Liver (tissue), 8 donors: ENCODE measurements at regions not wholly inside any gene's neighbourhood (a gene's known extent, or its start where the extent isn't known, plus 50 kb on each side); places are given as distances from the start of the nearest gene placed in this dataset.

Source experiments
- DNase-seq: peaks from one replicate; pipeline ENCODE4 v3.0.0-alpha.2; 2017; ENCODE audit warnings: low spot score
- H3K27ac ChIP-seq, 2 donors: one replicate each; pipeline ENCODE4 v1.7.0; 2013; ENCODE audit warnings: inconsistent platforms in 2 of 2, low read length in 2 of 2, control low read depth in 1 of 2, low read depth in 1 of 2, mild to moderate bottlenecking in 1 of 2
- H3K27me3 ChIP-seq, 4 donors: one replicate each; pipeline versions ENCODE4 v1.6.1 to v1.7.0; 2013; ENCODE audit warnings: low read length in 3 of 4, inconsistent platforms in 1 of 4, mild to moderate bottlenecking in 1 of 4, moderate library complexity in 1 of 4; ENCODE audit not compliant: control insufficient read depth in 4 of 4, insufficient read depth in 4 of 4
- H3K36me3 ChIP-seq, 4 donors: one replicate each; pipeline versions ENCODE4 v1.6.1 to v1.7.0; 2013; ENCODE audit warnings: low read length in 3 of 4, mild to moderate bottlenecking in 3 of 4, low read depth in 1 of 4, moderate library complexity in 1 of 4; ENCODE audit not compliant: control insufficient read depth in 4 of 4, insufficient read depth in 3 of 4
- H3K4me1 ChIP-seq, 4 donors: one replicate each; pipeline versions ENCODE4 v1.6.1 to v1.7.0; 2013; ENCODE audit warnings: low read length in 3 of 4, mild to moderate bottlenecking in 3 of 4, moderate library complexity in 1 of 4; ENCODE audit not compliant: control insufficient read depth in 4 of 4, insufficient read depth in 4 of 4
- H3K4me3 ChIP-seq, 3 donors: one replicate each; pipeline versions ENCODE4 v1.6.1 to v1.7.0; 2013; ENCODE audit warnings: low read length in 3 of 3, control low read depth in 1 of 3, low read depth in 1 of 3, mild to moderate bottlenecking in 1 of 3
- H3K9ac ChIP-seq, 2 donors: one replicate each; pipeline ENCODE4 v1.7.0; 2013; ENCODE audit warnings: low read length in 2 of 2, mild to moderate bottlenecking in 2 of 2, moderate library complexity in 2 of 2, control low read depth in 1 of 2, low read depth in 1 of 2
- H3K9me3 ChIP-seq, 4 donors: one replicate each; pipeline versions ENCODE4 v1.6.1 to v1.7.0; 2013; ENCODE audit warnings: low read length in 3 of 4; ENCODE audit not compliant: control insufficient read depth in 4 of 4
- EGR1 ChIP-seq, 2 donors: IDR thresholded peaks; 2 replicates each; pipeline ENCODE4 v1.6.1; 2016 to 2018; ENCODE audit warnings: antibody characterized with exemption in 2 of 2, low read depth in 2 of 2
- FOXA1 ChIP-seq: IDR thresholded peaks from 2 replicates; pipeline ENCODE4 v1.6.1; 2016; ENCODE audit warnings: antibody characterized with exemption
- FOXA2 ChIP-seq: IDR thresholded peaks from 2 replicates; pipeline ENCODE4 v1.6.1; 2016; ENCODE audit warnings: antibody characterized with exemption
- GABPA ChIP-seq, 2 donors: IDR thresholded peaks in 1 of 2; conservative IDR thresholded peaks in 1 of 2; 2 replicates each; pipeline ENCODE4 v1.6.1; 2016; ENCODE audit warnings: antibody characterized with exemption in 2 of 2, mild to moderate bottlenecking in 1 of 2, moderate library complexity in 1 of 2
- HNF4A ChIP-seq, 2 donors: conservative IDR thresholded peaks; 2 replicates each; pipeline ENCODE4 v1.6.1; 2016; ENCODE audit warnings: antibody characterized with exemption in 2 of 2, mild to moderate bottlenecking in 2 of 2
- HNF4G ChIP-seq: IDR thresholded peaks from 2 replicates; pipeline ENCODE4 v1.6.1; 2016; ENCODE audit warnings: antibody characterized with exemption
- JUND ChIP-seq, 2 donors: IDR thresholded peaks; 2 replicates each; pipeline ENCODE4 v1.6.1; 2016; ENCODE audit warnings: antibody characterized with exemption in 2 of 2
- NR2F2 ChIP-seq: IDR thresholded peaks from 2 replicates; pipeline ENCODE4 v1.6.1; 2016; ENCODE audit warnings: antibody characterized with exemption
- RAD21 ChIP-seq, 2 donors: IDR thresholded peaks; 2 replicates each; pipeline ENCODE4 v1.6.1; 2016; ENCODE audit warnings: antibody characterized with exemption in 2 of 2, mild to moderate bottlenecking in 2 of 2
- RXRA ChIP-seq, 2 donors: IDR thresholded peaks; 2 replicates each; pipeline ENCODE4 v1.6.1; 2017 to 2018; ENCODE audit warnings: antibody characterized with exemption in 2 of 2, mild to moderate bottlenecking in 1 of 2
- SP1 ChIP-seq: IDR thresholded peaks from 2 replicates; pipeline ENCODE4 v1.6.1; 2018; ENCODE audit warnings: antibody characterized with exemption, mild to moderate bottlenecking
- TAF1 ChIP-seq: conservative IDR thresholded peaks from 2 replicates; pipeline ENCODE4 v1.6.1; 2016; ENCODE audit warnings: antibody characterized with exemption, mild to moderate bottlenecking
- YY1 ChIP-seq: IDR thresholded peaks from 2 replicates; pipeline ENCODE4 v1.6.1; 2016; ENCODE audit warnings: antibody characterized with exemption, mild to moderate bottlenecking
- WGBS: extraction: QIAGEN DNeasy Blood & Tissue Kit; methylation state at CpG from one replicate; pipeline ENCODE4 v1.1.7; 2013; 5-methylcytosine and 5-hydroxymethylcytosine counted together
- TF ChIP-seq, protein P1 (sequence below): IDR thresholded peaks from 2 replicates; pipeline ENCODE4 v1.6.1; 2016; ENCODE audit warnings: antibody characterized with exemption
- TF ChIP-seq, protein P2 (sequence below): IDR thresholded peaks from 2 replicates; pipeline ENCODE4 v1.6.1; 2016; ENCODE audit warnings: antibody characterized with exemption
- TF ChIP-seq, protein P3 (sequence below): fragments of 150-350 bp; IDR thresholded peaks from 2 replicates; pipeline ENCODE4 v1.5.1; 2017; ENCODE audit warnings: improper control_type of control experiment, low read depth, low read length; ENCODE audit not compliant: missing input control
- TF ChIP-seq, protein P4 (sequence below): IDR thresholded peaks from 2 replicates; pipeline ENCODE4 v1.6.1; 2016; ENCODE audit warnings: antibody characterized with exemption
- TF ChIP-seq, protein P5 (sequence below): IDR thresholded peaks from 2 replicates; pipeline ENCODE4 v1.6.1; 2016; ENCODE audit warnings: antibody characterized with exemption, mild to moderate bottlenecking
- donor health status: healthy.
- donor health status: healthy.
- donor health status: healthy.
- donor health status: healthy.
- donor health status: healthy.

DNA sequence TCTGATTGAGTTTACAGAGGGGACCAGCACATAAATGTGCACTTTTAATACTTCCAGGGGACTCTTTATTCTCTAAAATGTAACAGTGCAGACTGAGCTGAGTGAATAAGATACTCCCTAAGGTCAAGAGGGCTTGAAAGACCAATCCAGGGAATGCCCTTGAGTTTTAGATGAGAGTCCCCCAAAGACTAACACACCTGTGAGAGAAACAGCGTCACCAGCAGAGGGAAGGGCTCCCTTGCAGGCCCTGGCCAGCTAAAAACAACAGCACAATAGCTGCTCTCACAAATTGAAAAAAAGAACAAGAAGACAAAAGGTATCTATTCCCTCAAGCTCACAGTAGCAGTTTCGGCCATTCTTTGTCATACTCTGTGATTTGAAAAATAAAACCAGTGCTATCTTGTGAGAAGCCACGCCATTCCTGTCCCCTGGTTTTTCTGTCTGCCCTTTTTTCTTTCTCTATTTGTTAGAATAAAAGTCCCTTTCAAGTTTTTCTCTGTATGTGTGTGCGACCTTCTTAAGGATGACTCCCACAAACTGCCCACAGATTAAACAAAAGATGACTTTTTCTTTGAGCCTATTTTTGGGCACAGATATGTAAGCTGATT is 230.4 kb upstream of the BMPER start:
- H3K4me1 ChIP-seq, result peaks cover 1 to 7% (median 5%) of the 10 kb centered on the region in 4 donors
- TF ChIP-seq HNF4G (no peak), EGR1 (IDR thresholded peaks at IDR 0.05; ENCODE audit: low read depth in 2 of 2) (no peak), NR2F2 (no peak), FOXA1 (no peak), TAF1 (no peak), FOXA2 (no peak), RXRA (IDR thresholded peaks at IDR 0.05) (no peak)
- TF ChIP-seq, protein P1, sequence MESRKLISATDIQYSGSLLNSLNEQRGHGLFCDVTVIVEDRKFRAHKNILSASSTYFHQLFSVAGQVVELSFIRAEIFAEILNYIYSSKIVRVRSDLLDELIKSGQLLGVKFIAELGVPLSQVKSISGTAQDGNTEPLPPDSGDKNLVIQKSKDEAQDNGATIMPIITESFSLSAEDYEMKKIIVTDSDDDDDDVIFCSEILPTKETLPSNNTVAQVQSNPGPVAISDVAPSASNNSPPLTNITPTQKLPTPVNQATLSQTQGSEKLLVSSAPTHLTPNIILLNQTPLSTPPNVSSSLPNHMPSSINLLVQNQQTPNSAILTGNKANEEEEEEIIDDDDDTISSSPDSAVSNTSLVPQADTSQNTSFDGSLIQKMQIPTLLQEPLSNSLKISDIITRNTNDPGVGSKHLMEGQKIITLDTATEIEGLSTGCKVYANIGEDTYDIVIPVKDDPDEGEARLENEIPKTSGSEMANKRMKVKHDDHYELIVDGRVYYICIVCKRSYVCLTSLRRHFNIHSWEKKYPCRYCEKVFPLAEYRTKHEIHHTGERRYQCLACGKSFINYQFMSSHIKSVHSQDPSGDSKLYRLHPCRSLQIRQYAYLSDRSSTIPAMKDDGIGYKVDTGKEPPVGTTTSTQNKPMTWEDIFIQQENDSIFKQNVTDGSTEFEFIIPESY, result no peak
- TF ChIP-seq, protein P2, sequence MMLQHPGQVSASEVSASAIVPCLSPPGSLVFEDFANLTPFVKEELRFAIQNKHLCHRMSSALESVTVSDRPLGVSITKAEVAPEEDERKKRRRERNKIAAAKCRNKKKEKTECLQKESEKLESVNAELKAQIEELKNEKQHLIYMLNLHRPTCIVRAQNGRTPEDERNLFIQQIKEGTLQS, result no peak
- H3K27me3 ChIP-seq, result no peaks in the 10 kb centered on the region
- no peak overlapping the region for H3K4me3 ChIP-seq
- 95% methylated on average over 4 of the region's 4 CpGs for WGBS
- no peak overlapping the region for H3K9ac ChIP-seq
- DNase-seq, result no peak
- H3K36me3 ChIP-seq, result no peaks in the 10 kb centered on the region
- H3K27ac ChIP-seq, result no peak overlapping the region
- no peaks in the 10 kb centered on the region for H3K9me3 ChIP-seq

DNA sequence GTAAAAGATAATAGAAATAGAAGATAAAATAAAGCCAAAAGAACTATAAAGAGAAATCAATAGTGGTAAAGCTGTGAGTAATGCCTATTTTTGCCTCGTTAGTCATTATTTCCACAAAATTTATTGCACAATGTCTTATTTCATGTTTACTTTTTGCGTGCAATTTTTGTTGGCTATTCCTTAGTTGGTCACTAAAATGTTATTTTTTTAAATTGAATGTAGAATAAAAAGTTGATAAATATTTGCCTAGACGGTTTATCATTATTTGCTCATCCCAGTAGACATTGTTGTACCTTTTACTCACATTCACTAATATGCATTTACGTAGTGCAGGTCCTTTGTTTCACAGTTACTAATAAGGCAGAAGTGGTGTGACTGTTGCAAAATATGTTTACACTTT is 227.8 kb upstream of the BMPER start:
- 49% methylated on average over 4 of the region's 4 CpGs for WGBS
- Histone ChIP-seq H3K27me3 (no peaks in the 10 kb centered on the region), H3K9me3 (no peaks in the 10 kb centered on the region), H3K27ac (peak overlapping the region; percentile 19 to 44), H3K4me1 (peaks cover 1 to 7% (median 7%) of the 10 kb centered on the region in 4 donors), H3K36me3 (no peaks in the 10 kb centered on the region), H3K4me3 (no peak overlapping the region), H3K9ac (no peak overlapping the region)
- DNase-seq, result no peak
- TF ChIP-seq HNF4A (conservative IDR thresholded peaks at IDR 0.05) (peak in 1 of 2 donors; percentile 28), RAD21 (IDR thresholded peaks at IDR 0.05) (no peak), JUND (IDR thresholded peaks at IDR 0.05) (peak; percentile 98 to 99), HNF4G (no peak), NR2F2 (no peak), EGR1 (IDR thresholded peaks at IDR 0.05; ENCODE audit: low read depth in 2 of 2) (peak in 1 of 2 donors; percentile 72), YY1 (no peak), FOXA2 (peak; percentile 88), RXRA (IDR thresholded peaks at IDR 0.05) (peak in 1 of 2 donors; percentile 41), FOXA1 (peak; percentile 57), SP1 (no peak), TAF1 (no peak), GABPA (IDR thresholded peaks at IDR 0.05 in 1 of 2, conservative IDR thresholded peaks at IDR 0.05 in 1 of 2) (no peak)
- TF ChIP-seq, protein P3, sequence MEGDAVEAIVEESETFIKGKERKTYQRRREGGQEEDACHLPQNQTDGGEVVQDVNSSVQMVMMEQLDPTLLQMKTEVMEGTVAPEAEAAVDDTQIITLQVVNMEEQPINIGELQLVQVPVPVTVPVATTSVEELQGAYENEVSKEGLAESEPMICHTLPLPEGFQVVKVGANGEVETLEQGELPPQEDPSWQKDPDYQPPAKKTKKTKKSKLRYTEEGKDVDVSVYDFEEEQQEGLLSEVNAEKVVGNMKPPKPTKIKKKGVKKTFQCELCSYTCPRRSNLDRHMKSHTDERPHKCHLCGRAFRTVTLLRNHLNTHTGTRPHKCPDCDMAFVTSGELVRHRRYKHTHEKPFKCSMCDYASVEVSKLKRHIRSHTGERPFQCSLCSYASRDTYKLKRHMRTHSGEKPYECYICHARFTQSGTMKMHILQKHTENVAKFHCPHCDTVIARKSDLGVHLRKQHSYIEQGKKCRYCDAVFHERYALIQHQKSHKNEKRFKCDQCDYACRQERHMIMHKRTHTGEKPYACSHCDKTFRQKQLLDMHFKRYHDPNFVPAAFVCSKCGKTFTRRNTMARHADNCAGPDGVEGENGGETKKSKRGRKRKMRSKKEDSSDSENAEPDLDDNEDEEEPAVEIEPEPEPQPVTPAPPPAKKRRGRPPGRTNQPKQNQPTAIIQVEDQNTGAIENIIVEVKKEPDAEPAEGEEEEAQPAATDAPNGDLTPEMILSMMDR, result no peak
- TF ChIP-seq, protein P4, sequence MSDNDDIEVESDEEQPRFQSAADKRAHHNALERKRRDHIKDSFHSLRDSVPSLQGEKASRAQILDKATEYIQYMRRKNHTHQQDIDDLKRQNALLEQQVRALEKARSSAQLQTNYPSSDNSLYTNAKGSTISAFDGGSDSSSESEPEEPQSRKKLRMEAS, result no peak
- TF ChIP-seq, protein P1, result peak; percentile 28
- TF ChIP-seq, protein P5, sequence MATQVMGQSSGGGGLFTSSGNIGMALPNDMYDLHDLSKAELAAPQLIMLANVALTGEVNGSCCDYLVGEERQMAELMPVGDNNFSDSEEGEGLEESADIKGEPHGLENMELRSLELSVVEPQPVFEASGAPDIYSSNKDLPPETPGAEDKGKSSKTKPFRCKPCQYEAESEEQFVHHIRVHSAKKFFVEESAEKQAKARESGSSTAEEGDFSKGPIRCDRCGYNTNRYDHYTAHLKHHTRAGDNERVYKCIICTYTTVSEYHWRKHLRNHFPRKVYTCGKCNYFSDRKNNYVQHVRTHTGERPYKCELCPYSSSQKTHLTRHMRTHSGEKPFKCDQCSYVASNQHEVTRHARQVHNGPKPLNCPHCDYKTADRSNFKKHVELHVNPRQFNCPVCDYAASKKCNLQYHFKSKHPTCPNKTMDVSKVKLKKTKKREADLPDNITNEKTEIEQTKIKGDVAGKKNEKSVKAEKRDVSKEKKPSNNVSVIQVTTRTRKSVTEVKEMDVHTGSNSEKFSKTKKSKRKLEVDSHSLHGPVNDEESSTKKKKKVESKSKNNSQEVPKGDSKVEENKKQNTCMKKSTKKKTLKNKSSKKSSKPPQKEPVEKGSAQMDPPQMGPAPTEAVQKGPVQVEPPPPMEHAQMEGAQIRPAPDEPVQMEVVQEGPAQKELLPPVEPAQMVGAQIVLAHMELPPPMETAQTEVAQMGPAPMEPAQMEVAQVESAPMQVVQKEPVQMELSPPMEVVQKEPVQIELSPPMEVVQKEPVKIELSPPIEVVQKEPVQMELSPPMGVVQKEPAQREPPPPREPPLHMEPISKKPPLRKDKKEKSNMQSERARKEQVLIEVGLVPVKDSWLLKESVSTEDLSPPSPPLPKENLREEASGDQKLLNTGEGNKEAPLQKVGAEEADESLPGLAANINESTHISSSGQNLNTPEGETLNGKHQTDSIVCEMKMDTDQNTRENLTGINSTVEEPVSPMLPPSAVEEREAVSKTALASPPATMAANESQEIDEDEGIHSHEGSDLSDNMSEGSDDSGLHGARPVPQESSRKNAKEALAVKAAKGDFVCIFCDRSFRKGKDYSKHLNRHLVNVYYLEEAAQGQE, result no peak
- TF ChIP-seq, protein P2, result peak; percentile 91
